ENCODE measurements at regions not wholly inside any gene's neighbourhood (a gene's known extent, or its start where the extent isn't known, plus 50 kb on each side); places are given as distances from the start of the nearest gene placed in this dataset.

GRCh38 chr1:69201716-69202115 is 366.0 kb upstream of the LRRC7 start:
- no peak for DNase-seq
- Histone ChIP-seq H3K9ac (ENCODE audit: low read length) (no peak overlapping the region), H3K9me3 (replicated peaks; ENCODE audit: insufficient read depth, low read length) (no peaks in the 10 kb centered on the region), H3K27ac (ENCODE audit: low read length) (no peak overlapping the region), H3K4me3 (ENCODE audit: low read length) (no peak overlapping the region), H3K4me1 (ENCODE audit: low read length) (no peaks in the 10 kb centered on the region), H3K9me2 (replicated peaks; ENCODE audit: insufficient read depth, low read length) (no peaks in the 10 kb centered on the region), H4K20me1 (ENCODE audit: insufficient read depth, low read length) (no peaks in the 10 kb centered on the region), H3F3A (ENCODE audit: insufficient read depth, low read length) (no peaks in the 10 kb centered on the region), H3K79me2 (ENCODE audit: low read length) (no peaks in the 10 kb centered on the region), H3K4me2 (ENCODE audit: low read depth, low read length) (no peak overlapping the region), H3K27me3 (replicated peaks; ENCODE audit: insufficient read depth, low read length) (no peaks in the 10 kb centered on the region), H3K36me3 (replicated peaks; ENCODE audit: insufficient read depth, low read length) (no peaks in the 10 kb centered on the region), H2AFZ (ENCODE audit: low read length) (no peak overlapping the region)
- TF ChIP-seq EZH2phosphoT487 (IDR thresholded peaks at IDR 0.05; ENCODE audit: low read length) = no peak
- no peak for TF ChIP-seq CTCF (IDR thresholded peaks at IDR 0.05; ENCODE audit: low read length)
- no peak for TF ChIP-seq EZH2 (optimal IDR thresholded peaks at IDR 0.05; ENCODE audit: low read depth, low read length)

- no peaks in the 10 kb centered on the region for H3F3A ChIP-seq (ENCODE audit: insufficient read depth, low read length)
- no peaks in the 10 kb centered on the region for H3K36me3 ChIP-seq (replicated peaks; ENCODE audit: insufficient read depth, low read length)
- H3K9me3 ChIP-seq (replicated peaks; ENCODE audit: insufficient read depth, low read length) = no peaks in the 10 kb centered on the region
- H3K27me3 ChIP-seq (replicated peaks; ENCODE audit: insufficient read depth, low read length) = no peaks in the 10 kb centered on the region
- TF ChIP-seq EZH2phosphoT487 (IDR thresholded peaks at IDR 0.05; ENCODE audit: low read length) (no peak), EZH2 (optimal IDR thresholded peaks at IDR 0.05; ENCODE audit: low read depth, low read length) (no peak), CTCF (IDR thresholded peaks at IDR 0.05; ENCODE audit: low read length) (no peak)
- H3K9ac ChIP-seq (ENCODE audit: low read length) = no peak overlapping the region
- H3K79me2 ChIP-seq (ENCODE audit: low read length) = no peaks in the 10 kb centered on the region
- H4K20me1 ChIP-seq (ENCODE audit: insufficient read depth, low read length) = no peaks in the 10 kb centered on the region
- DNase-seq = no peak
- no peak overlapping the region for H3K27ac ChIP-seq (ENCODE audit: low read length)
- H3K4me1 ChIP-seq (ENCODE audit: low read length) = no peaks in the 10 kb centered on the region
- H3K9me2 ChIP-seq (replicated peaks; ENCODE audit: insufficient read depth, low read length) = no peaks in the 10 kb centered on the region
- H3K4me3 ChIP-seq (ENCODE audit: low read length) = no peak overlapping the region
- no peak overlapping the region for H3K4me2 ChIP-seq (ENCODE audit: low read depth, low read length)
- H2AFZ ChIP-seq (ENCODE audit: low read length) = no peak overlapping the region
Measured at GRCh38 chr1:69203166-69203565, 364.6 kb upstream of the LRRC7 start.

GRCh38 chr1:69213644-69214043 is 354.1 kb upstream of the LRRC7 start:
- Histone ChIP-seq H3K27me3 (replicated peaks; ENCODE audit: insufficient read depth, low read length) (no peaks in the 10 kb centered on the region), H3K27ac (ENCODE audit: low read length) (no peak overlapping the region), H4K20me1 (ENCODE audit: insufficient read depth, low read length) (no peaks in the 10 kb centered on the region), H3F3A (ENCODE audit: insufficient read depth, low read length) (no peaks in the 10 kb centered on the region), H3K4me1 (ENCODE audit: low read length) (no peaks in the 10 kb centered on the region), H3K9ac (ENCODE audit: low read length) (no peak overlapping the region), H3K36me3 (replicated peaks; ENCODE audit: insufficient read depth, low read length) (no peaks in the 10 kb centered on the region), H3K79me2 (ENCODE audit: low read length) (no peaks in the 10 kb centered on the region), H2AFZ (ENCODE audit: low read length) (no peak overlapping the region), H3K4me3 (ENCODE audit: low read length) (no peak overlapping the region), H3K9me2 (replicated peaks; ENCODE audit: insufficient read depth, low read length) (no peaks in the 10 kb centered on the region), H3K9me3 (replicated peaks; ENCODE audit: insufficient read depth, low read length) (no peaks in the 10 kb centered on the region), H3K4me2 (ENCODE audit: low read depth, low read length) (no peak overlapping the region)
- no peak for DNase-seq
- TF ChIP-seq EZH2 (optimal IDR thresholded peaks at IDR 0.05; ENCODE audit: low read depth, low read length) (no peak), CTCF (IDR thresholded peaks at IDR 0.05; ENCODE audit: low read length) (no peak), EZH2phosphoT487 (IDR thresholded peaks at IDR 0.05; ENCODE audit: low read length) (no peak)

All from MM.1S (cell line).